GM23338 (cell line): ENCODE measurements at regions not wholly inside any gene's neighbourhood (a gene's known extent, or its start where the extent isn't known, plus 50 kb on each side); places are given as distances from the start of the nearest gene placed in this dataset.

Source experiments
- ATAC-seq: fragments of 200-7000 bp; cut with Tn5 transposase; 3 replicates; pipeline ENCODE4 v1.9.1; 2020
- DNase-seq: peaks from one replicate; pipeline ENCODE4 v3.0.0-alpha.2; 2015; ENCODE audit warnings: low spot score
- H2AFZ ChIP-seq: fragments of 200-600 bp; sonication (generic); 2 replicates; pipeline ENCODE4 v1.8.0; 2016; ENCODE audit warnings: antibody characterized with exemption, mild to moderate bottlenecking, moderate library complexity
- H3F3A ChIP-seq: fragments of 200-600 bp; sonication (generic); replicated peaks from 2 replicates; pipeline ENCODE4 v1.8.0; 2017; ENCODE audit warnings: antibody characterized with exemption, mixed run types, low read depth
- H3K27ac ChIP-seq: fragments of 200-600 bp; sonication (generic); 2 replicates; pipeline ENCODE4 v1.6.1; 2016; ENCODE audit warnings: low read depth
- H3K27me3 ChIP-seq: fragments of 200-600 bp; sonication (generic); 2 replicates; pipeline ENCODE4 v1.8.0; 2016; ENCODE audit warnings: mild to moderate bottlenecking, mixed run types, moderate library complexity; ENCODE audit not compliant: insufficient read depth
- H3K36me3 ChIP-seq: fragments of 200-600 bp; sonication (generic); 2 replicates; pipeline ENCODE4 v1.8.0; 2016; ENCODE audit warnings: mild to moderate bottlenecking; ENCODE audit not compliant: insufficient read depth
- H3K4me1 ChIP-seq: fragments of 200-600 bp; sonication (generic); 2 replicates; pipeline ENCODE4 v1.8.0; 2016; ENCODE audit warnings: mild to moderate bottlenecking, moderate library complexity; ENCODE audit not compliant: insufficient read depth
- H3K4me2 ChIP-seq: fragments of 200-600 bp; sonication (generic); 2 replicates; pipeline ENCODE4 v1.7.1; 2017; ENCODE audit warnings: mixed run types
- H3K4me3 ChIP-seq: fragments of 200-600 bp; sonication (generic); 2 replicates; pipeline ENCODE4 v1.6.1; 2016; ENCODE audit warnings: mixed run types
- H3K79me2 ChIP-seq: fragments of 200-600 bp; sonication (generic); replicated peaks from 2 replicates; pipeline ENCODE4 v1.8.0; 2017; ENCODE audit warnings: mild to moderate bottlenecking; ENCODE audit not compliant: insufficient read depth
- H3K9me2 ChIP-seq: fragments of 200-600 bp; sonication (generic); 2 replicates; pipeline ENCODE4 v1.8.0; 2017; ENCODE audit not compliant: insufficient read depth
- H4K20me1 ChIP-seq: fragments of 200-600 bp; sonication (generic); replicated peaks from 2 replicates; pipeline ENCODE4 v1.8.0; 2017; ENCODE audit warnings: mild to moderate bottlenecking; ENCODE audit not compliant: insufficient read depth
- H3K27ac Mint-ChIP-seq: 2 replicates; pipeline ENCODE4 v1.8.0; 2020; ENCODE audit warnings: inconsistent platforms, mild to moderate bottlenecking, moderate library complexity, mixed read lengths
- H3K27me3 Mint-ChIP-seq: 3 replicates; pipeline ENCODE4 v1.8.0; 2022; ENCODE audit warnings: low read depth, mild to moderate bottlenecking, moderate library complexity, mixed read lengths, inconsistent platforms; ENCODE audit not compliant: insufficient read depth, poor library complexity
- H3K36me3 Mint-ChIP-seq: 3 replicates; pipeline ENCODE4 v1.8.0; 2021; ENCODE audit warnings: low read depth, mild to moderate bottlenecking, inconsistent platforms, moderate library complexity, mixed read lengths
- H3K4me1 Mint-ChIP-seq: 3 replicates; pipeline ENCODE4 v1.8.0; 2020; ENCODE audit warnings: mild to moderate bottlenecking, inconsistent platforms, mixed read lengths
- H3K4me3 Mint-ChIP-seq: 3 replicates; pipeline ENCODE4 v1.8.0; 2021; ENCODE audit warnings: moderate library complexity, mild to moderate bottlenecking, inconsistent platforms, mixed read lengths
- H3K9me3 Mint-ChIP-seq: 3 replicates; pipeline ENCODE4 v1.8.0; 2020; ENCODE audit warnings: moderate library complexity, mild to moderate bottlenecking, inconsistent platforms, mixed read lengths
- CREB1 ChIP-seq: fragments of 250-450 bp; sonication (Bioruptor Pico); IDR thresholded peaks from 2 replicates; pipeline ENCODE4 v1.5.0; 2020; ENCODE audit warnings: low read depth, mild to moderate bottlenecking, moderate library complexity
- CTCF ChIP-seq, 2 experiments: fragments of 200-600 bp in 1 of 2; sonication (generic) in 1 of 2; conservative IDR thresholded peaks; 2 replicates each; pipeline versions ENCODE4 v1.5.1 to v1.6.1; 2016 to 2017; ENCODE audit warnings: antibody characterized with exemption in 2 of 2, low read depth in 2 of 2, mild to moderate bottlenecking in 2 of 2, moderate library complexity in 1 of 2
- ETS1 ChIP-seq: IDR thresholded peaks from 2 replicates; pipeline ENCODE4 v1.6.1; 2016; ENCODE audit warnings: antibody characterized with exemption
- EZH2 ChIP-seq: fragments of 200-600 bp; sonication (generic); IDR thresholded peaks from one replicate; pipeline ENCODE4 v1.8.0; 2017; ENCODE audit warnings: antibody characterized with exemption, mild to moderate bottlenecking, low read depth; ENCODE audit not compliant: unreplicated experiment
- EZH2phosphoT487 ChIP-seq: fragments of 200-600 bp; sonication (generic); IDR thresholded peaks from one replicate; pipeline ENCODE4 v1.8.1; 2018; ENCODE audit warnings: antibody characterized with exemption; ENCODE audit not compliant: unreplicated experiment
- JUNB ChIP-seq: IDR thresholded peaks from one replicate; pipeline ENCODE4 v1.6.1; 2016; ENCODE audit warnings: antibody characterized with exemption; ENCODE audit not compliant: unreplicated experiment
- NANOG ChIP-seq: IDR thresholded peaks from 2 replicates; pipeline ENCODE4 v1.6.1; 2016; ENCODE audit warnings: antibody characterized with exemption, borderline replicate concordance
- POLR2AphosphoS5 ChIP-seq: IDR thresholded peaks from 2 replicates; pipeline ENCODE4 v1.6.1; 2016; ENCODE audit warnings: antibody characterized with exemption, low read depth
- REST ChIP-seq: IDR thresholded peaks from one replicate; pipeline ENCODE4 v1.6.1; 2018; ENCODE audit warnings: antibody characterized with exemption; ENCODE audit not compliant: unreplicated experiment
- ZNF114 ChIP-seq: fragments of 250-450 bp; sonication (Bioruptor Pico); IDR thresholded peaks from 2 replicates; pipeline ENCODE4 v1.5.0; 2020; ENCODE audit warnings: mild to moderate bottlenecking, moderate library complexity

- H3K4me1 Mint-ChIP-seq: peaks cover 8% of the 10 kb centered on the region
- Histone ChIP-seq H3K27ac (no peak overlapping the region), H3K4me1 (no peaks in the 10 kb centered on the region), H3F3A (no peaks in the 10 kb centered on the region), H3K36me3 (no peaks in the 10 kb centered on the region), H3K9me2 (no peaks in the 10 kb centered on the region), H3K27me3 (no peaks in the 10 kb centered on the region), H2AFZ (no peak overlapping the region), H3K79me2 (no peaks in the 10 kb centered on the region), H3K4me2 (no peak overlapping the region), H4K20me1 (no peaks in the 10 kb centered on the region), H3K4me3 (no peak overlapping the region)
- H3K9me3 Mint-ChIP-seq: no peaks in the 10 kb centered on the region
- ATAC-seq (peak; percentile 64), DNase-seq (peak; percentile 55)
- no peaks in the 10 kb centered on the region for H3K36me3 Mint-ChIP-seq
- no peak overlapping the region for H3K27ac Mint-ChIP-seq
- H3K4me3 Mint-ChIP-seq: no peak overlapping the region
- TF ChIP-seq CTCF (conservative IDR thresholded peaks at IDR 0.05; ENCODE audit: low read depth in 2 of 2): peak; percentile 71 to 78
- TF ChIP-seq ETS1: no peak
- no peaks in the 10 kb centered on the region for H3K27me3 Mint-ChIP-seq
These were observed 59.7 kb downstream of the CARTPT start for GRCh38 chr5:71778678-71779276.

- H3K9me3 Mint-ChIP-seq: no peaks in the 10 kb centered on the region
- no peaks in the 10 kb centered on the region for H3K79me2 ChIP-seq
- H3K36me3 Mint-ChIP-seq: no peaks in the 10 kb centered on the region
- no peaks in the 10 kb centered on the region for H4K20me1 ChIP-seq
- H3K9me2 ChIP-seq: no peaks in the 10 kb centered on the region
- no peak overlapping the region for H3K27ac ChIP-seq
- no peak overlapping the region for H3K4me3 Mint-ChIP-seq
- no peaks in the 10 kb centered on the region for H3K27me3 Mint-ChIP-seq
- no peak overlapping the region for H2AFZ ChIP-seq
- no peak overlapping the region for H3K4me2 ChIP-seq
- H3K36me3 ChIP-seq: no peaks in the 10 kb centered on the region
- H3K27me3 ChIP-seq: no peaks in the 10 kb centered on the region
- H3K27ac Mint-ChIP-seq: no peak overlapping the region
- ATAC-seq (no peak), DNase-seq (no peak)
- no peaks in the 10 kb centered on the region for H3F3A ChIP-seq
- no peak overlapping the region for H3K4me3 ChIP-seq
- peaks cover under 1% of the 10 kb centered on the region for H3K4me1 ChIP-seq
- peaks cover 9% of the 10 kb centered on the region for H3K4me1 Mint-ChIP-seq
- no peak for TF ChIP-seq EZH2phosphoT487
- no peak for TF ChIP-seq ETS1
- TF ChIP-seq REST: no peak
- no peak for TF ChIP-seq CREB1
- TF ChIP-seq CTCF (conservative IDR thresholded peaks at IDR 0.05; ENCODE audit: low read depth in 2 of 2): no peak
- TF ChIP-seq JUNB: no peak
- TF ChIP-seq ZNF114: no peak
- no peak for TF ChIP-seq POLR2AphosphoS5
- TF ChIP-seq EZH2: no peak
- TF ChIP-seq NANOG: no peak
These were observed 61.5 kb downstream of the CARTPT start for GRCh38 chr5:71780597-71780996.
